Osteoblast (primary cell): ENCODE measurements at regions not wholly inside any gene's neighbourhood (a gene's known extent, or its start where the extent isn't known, plus 50 kb on each side); places are given as distances from the start of the nearest gene placed in this dataset.

ENCODE experiments used
- DNase-seq: peaks from one replicate; pipeline ENCODE4 v3.0.0; 2011; ENCODE audit warnings: low spot score, mixed read lengths; ENCODE audit not compliant: insufficient read length; ENCODE audit errors: missing footprints
- H2AFZ ChIP-seq: 2 replicates; pipeline ENCODE4 v1.6.0; 2011; ENCODE audit warnings: mild to moderate bottlenecking, low read length
- H3K27ac ChIP-seq: 2 replicates; pipeline ENCODE4 v1.5.1; 2011; ENCODE audit warnings: mild to moderate bottlenecking, low read depth, low read length, moderate library complexity
- H3K27me3 ChIP-seq: 2 replicates; pipeline ENCODE4 v1.6.0; 2012; ENCODE audit warnings: mild to moderate bottlenecking, control low read depth, inconsistent platforms, low read length, moderate library complexity; ENCODE audit not compliant: insufficient read depth
- H3K36me3 ChIP-seq: 2 replicates; pipeline ENCODE4 v1.5.1; 2011; ENCODE audit warnings: mild to moderate bottlenecking, low read length, control low read depth, moderate library complexity; ENCODE audit not compliant: insufficient read depth
- H3K4me1 ChIP-seq: 2 replicates; pipeline ENCODE4 v1.5.1; 2011; ENCODE audit warnings: mild to moderate bottlenecking, low read length, control low read depth, moderate library complexity; ENCODE audit not compliant: insufficient read depth
- H3K4me2 ChIP-seq: 2 replicates; pipeline ENCODE4 v1.6.0; 2011; ENCODE audit warnings: mild to moderate bottlenecking, low read length; ENCODE audit not compliant: insufficient read depth
- H3K4me3 ChIP-seq: fragments of 200-600 bp; sonication (generic); 3 replicates; pipeline ENCODE4 v1.5.1; 2012; ENCODE audit warnings: mild to moderate bottlenecking, low read length, inconsistent platforms; ENCODE audit not compliant: insufficient read depth
- H3K79me2 ChIP-seq: 2 replicates; pipeline ENCODE4 v1.6.0; 2012; ENCODE audit warnings: mild to moderate bottlenecking, low read length, control low read depth, inconsistent platforms; ENCODE audit not compliant: insufficient read depth
- H3K9me3 ChIP-seq: 2 replicates; pipeline ENCODE4 v1.5.1; 2011; ENCODE audit warnings: low read depth, low read length, control low read depth
- H4K20me1 ChIP-seq: 2 replicates; pipeline ENCODE4 v1.6.0; 2012; ENCODE audit warnings: mild to moderate bottlenecking, low read length, control low read depth; ENCODE audit not compliant: insufficient read depth
- TF ChIP-seq, protein P1 (sequence below): IDR thresholded peaks from 2 replicates; pipeline ENCODE4 v1.5.1; 2011; ENCODE audit warnings: mild to moderate bottlenecking, low read depth, low read length, moderate library complexity; ENCODE audit errors: extremely low read depth

GRCh38 chr2:83240611-83241010 lies 1218.5 kb downstream of the SUCLG1 start:
- Histone ChIP-seq H4K20me1 (no peaks in the 10 kb centered on the region), H3K9me3 (no peaks in the 10 kb centered on the region)

DNA sequence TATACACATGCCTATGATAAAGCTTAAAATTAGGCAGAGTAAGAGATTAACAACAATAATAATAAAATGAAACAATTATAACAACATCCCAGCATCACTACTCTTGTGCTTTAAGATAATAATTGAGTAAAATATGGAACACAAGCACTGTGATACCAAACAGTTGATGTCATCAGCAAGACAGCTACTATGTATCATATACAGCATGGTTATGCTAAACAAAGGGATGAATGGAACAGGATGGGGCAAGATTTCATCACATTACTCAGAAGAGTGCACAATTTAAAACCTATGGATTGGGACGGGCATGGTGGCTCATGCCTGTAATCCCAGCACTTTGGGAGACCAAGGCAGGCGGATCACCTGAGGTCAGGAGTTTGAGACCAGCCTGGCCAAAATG lies 1221.0 kb downstream of the SUCLG1 start:
- DNase-seq, result no peak
- H3K4me1 ChIP-seq, result no peaks in the 10 kb centered on the region
- no peaks in the 10 kb centered on the region for H3K36me3 ChIP-seq
- H3K27ac ChIP-seq, result no peak overlapping the region
- no peaks in the 10 kb centered on the region for H3K27me3 ChIP-seq
- H4K20me1 ChIP-seq, result no peaks in the 10 kb centered on the region
- no peak overlapping the region for H2AFZ ChIP-seq
- no peak overlapping the region for H3K4me2 ChIP-seq
- H3K79me2 ChIP-seq, result no peaks in the 10 kb centered on the region
- no peaks in the 10 kb centered on the region for H3K9me3 ChIP-seq
- TF ChIP-seq, protein P1, sequence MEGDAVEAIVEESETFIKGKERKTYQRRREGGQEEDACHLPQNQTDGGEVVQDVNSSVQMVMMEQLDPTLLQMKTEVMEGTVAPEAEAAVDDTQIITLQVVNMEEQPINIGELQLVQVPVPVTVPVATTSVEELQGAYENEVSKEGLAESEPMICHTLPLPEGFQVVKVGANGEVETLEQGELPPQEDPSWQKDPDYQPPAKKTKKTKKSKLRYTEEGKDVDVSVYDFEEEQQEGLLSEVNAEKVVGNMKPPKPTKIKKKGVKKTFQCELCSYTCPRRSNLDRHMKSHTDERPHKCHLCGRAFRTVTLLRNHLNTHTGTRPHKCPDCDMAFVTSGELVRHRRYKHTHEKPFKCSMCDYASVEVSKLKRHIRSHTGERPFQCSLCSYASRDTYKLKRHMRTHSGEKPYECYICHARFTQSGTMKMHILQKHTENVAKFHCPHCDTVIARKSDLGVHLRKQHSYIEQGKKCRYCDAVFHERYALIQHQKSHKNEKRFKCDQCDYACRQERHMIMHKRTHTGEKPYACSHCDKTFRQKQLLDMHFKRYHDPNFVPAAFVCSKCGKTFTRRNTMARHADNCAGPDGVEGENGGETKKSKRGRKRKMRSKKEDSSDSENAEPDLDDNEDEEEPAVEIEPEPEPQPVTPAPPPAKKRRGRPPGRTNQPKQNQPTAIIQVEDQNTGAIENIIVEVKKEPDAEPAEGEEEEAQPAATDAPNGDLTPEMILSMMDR, result no peak
- H3K4me3 ChIP-seq, result no peak overlapping the region

More at GRCh38 chr2:83240611-83241010, 1218.5 kb downstream of the SUCLG1 start:
- Histone ChIP-seq H3K4me3 (no peak overlapping the region), H3K27ac (no peak overlapping the region), H3K79me2 (no peaks in the 10 kb centered on the region), H2AFZ (no peak overlapping the region), H3K36me3 (no peaks in the 10 kb centered on the region), H3K4me2 (no peak overlapping the region), H3K27me3 (no peaks in the 10 kb centered on the region), H3K4me1 (no peaks in the 10 kb centered on the region)
- TF ChIP-seq, protein P1, result no peak
- no peak for DNase-seq

DNA sequence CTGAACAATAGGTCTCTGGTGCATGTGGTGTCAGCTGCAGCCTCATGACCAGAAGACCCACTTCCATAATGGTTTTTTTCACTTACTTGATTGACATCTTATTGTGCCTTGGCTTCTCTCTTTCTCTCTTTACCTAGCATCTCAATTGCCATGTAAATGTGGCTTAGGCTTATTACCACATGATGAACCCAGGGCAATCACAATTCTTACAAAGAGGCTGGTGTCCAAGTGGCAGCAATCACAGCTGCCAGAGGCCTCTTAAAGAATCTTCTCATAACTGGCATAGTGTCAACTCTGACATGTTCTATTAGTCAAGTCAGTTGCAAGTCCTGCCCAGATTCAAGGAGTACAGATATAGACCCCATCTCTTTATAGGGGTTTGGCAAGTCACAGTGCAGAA lies 1224.8 kb downstream of the SUCLG1 start:
- TF ChIP-seq, protein P1, result no peak
- no peak overlapping the region for H2AFZ ChIP-seq
- DNase-seq, result no peak

DNA sequence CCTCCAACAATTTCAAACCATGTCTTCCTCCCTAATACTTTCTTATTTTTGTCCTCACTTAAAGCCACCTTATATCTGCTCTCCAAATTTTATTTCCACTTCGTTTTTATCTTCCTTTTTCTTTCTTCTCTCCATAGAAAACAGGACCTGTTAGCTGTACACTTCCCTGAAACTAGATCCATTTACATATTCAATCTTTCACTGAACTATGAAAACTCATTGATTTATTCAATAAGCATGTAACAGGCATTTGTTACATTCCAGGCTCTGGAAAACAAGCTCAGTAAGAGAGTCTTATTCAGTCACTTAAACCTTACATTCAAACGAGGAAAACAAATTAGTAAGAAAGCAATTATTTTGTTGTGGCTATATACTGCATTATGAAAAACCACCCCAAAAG lies 1225.3 kb downstream of the SUCLG1 start:
- no peak overlapping the region for H2AFZ ChIP-seq
- no peak overlapping the region for H3K4me2 ChIP-seq
- H3K4me3 ChIP-seq, result no peak overlapping the region
- no peaks in the 10 kb centered on the region for H3K4me1 ChIP-seq
- H3K27ac ChIP-seq, result no peak overlapping the region
- DNase-seq, result no peak
- H3K27me3 ChIP-seq, result no peaks in the 10 kb centered on the region
- no peaks in the 10 kb centered on the region for H3K36me3 ChIP-seq
- H3K79me2 ChIP-seq, result no peaks in the 10 kb centered on the region
- TF ChIP-seq, protein P1, result no peak
- H4K20me1 ChIP-seq, result no peaks in the 10 kb centered on the region
- no peaks in the 10 kb centered on the region for H3K9me3 ChIP-seq

More for the DNA sequence above, 1224.8 kb downstream of the SUCLG1 start:
- Histone ChIP-seq H3K27me3 (no peaks in the 10 kb centered on the region), H3K4me2 (no peak overlapping the region), H3K27ac (no peak overlapping the region), H3K36me3 (no peaks in the 10 kb centered on the region), H3K9me3 (no peaks in the 10 kb centered on the region), H3K79me2 (no peaks in the 10 kb centered on the region), H3K4me3 (no peak overlapping the region), H3K4me1 (no peaks in the 10 kb centered on the region), H4K20me1 (no peaks in the 10 kb centered on the region)
